Right lobe of liver (tissue), 4 donors: ENCODE measurements at regions not wholly inside any gene's neighbourhood (a gene's known extent, or its start where the extent isn't known, plus 50 kb on each side); places are given as distances from the start of the nearest gene placed in this dataset.

Experiments
- POLR2A ChIP-seq: fragments of 450-650 bp; IDR thresholded peaks from one replicate; pipeline ENCODE4 v1.6.1; 2017; ENCODE audit warnings: antibody characterized with exemption, mild to moderate bottlenecking
- TF ChIP-seq, protein P1 (sequence below), 4 donors: fragments of 200-600 bp in 3 of 4; fragments of 450-650 bp in 1 of 4; IDR thresholded peaks; one replicate each; pipeline versions ENCODE4 v1.5.1 to v1.8.0; 2016 to 2022; ENCODE audit warnings: antibody characterized with exemption in 4 of 4, mild to moderate bottlenecking in 2 of 4
- donor health status: DM: no; HTN: no; CAD: no.
- donor health status: DM: no; HTN: no; CAD: no.
- donor health status: DM: no; HTN: yes; CAD: no.

DNA sequence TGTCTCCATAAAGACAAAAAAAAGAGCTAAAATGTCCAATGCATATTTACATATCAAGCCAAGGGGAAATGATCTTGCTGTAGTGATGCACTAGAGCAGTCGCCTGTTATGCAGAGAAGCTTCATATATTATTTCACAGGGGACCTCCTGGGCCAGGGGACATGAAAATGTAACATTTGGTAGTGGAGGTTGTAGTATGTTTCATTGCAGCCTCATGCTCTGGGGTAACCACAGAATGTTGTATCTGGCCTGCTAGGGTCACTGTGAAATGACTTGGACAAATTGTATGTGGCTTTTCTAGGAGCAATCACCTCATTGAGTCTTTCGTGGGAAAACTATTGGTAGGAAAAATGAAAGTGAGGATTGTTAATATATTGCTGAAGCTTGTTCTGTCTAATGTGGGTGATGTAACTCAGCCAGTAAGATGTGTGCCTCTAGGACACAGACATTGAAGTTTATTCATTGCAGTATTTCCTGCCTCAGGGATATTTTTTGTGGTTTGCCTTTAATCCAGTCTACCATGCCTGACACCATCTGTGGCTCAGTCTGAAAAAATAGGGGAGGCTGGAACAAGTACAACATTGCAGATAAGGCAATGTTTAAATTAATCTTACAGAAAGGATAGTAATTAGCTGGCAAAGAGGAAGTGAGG is 430.8 kb upstream of the TNC start:
- TF ChIP-seq, protein P1, sequence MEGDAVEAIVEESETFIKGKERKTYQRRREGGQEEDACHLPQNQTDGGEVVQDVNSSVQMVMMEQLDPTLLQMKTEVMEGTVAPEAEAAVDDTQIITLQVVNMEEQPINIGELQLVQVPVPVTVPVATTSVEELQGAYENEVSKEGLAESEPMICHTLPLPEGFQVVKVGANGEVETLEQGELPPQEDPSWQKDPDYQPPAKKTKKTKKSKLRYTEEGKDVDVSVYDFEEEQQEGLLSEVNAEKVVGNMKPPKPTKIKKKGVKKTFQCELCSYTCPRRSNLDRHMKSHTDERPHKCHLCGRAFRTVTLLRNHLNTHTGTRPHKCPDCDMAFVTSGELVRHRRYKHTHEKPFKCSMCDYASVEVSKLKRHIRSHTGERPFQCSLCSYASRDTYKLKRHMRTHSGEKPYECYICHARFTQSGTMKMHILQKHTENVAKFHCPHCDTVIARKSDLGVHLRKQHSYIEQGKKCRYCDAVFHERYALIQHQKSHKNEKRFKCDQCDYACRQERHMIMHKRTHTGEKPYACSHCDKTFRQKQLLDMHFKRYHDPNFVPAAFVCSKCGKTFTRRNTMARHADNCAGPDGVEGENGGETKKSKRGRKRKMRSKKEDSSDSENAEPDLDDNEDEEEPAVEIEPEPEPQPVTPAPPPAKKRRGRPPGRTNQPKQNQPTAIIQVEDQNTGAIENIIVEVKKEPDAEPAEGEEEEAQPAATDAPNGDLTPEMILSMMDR (IDR thresholded peaks at IDR 0.05), result no peak
- TF ChIP-seq POLR2A, result no peak
